GM12874 (cell line): ENCODE measurements at regions not wholly inside any gene's neighbourhood (a gene's known extent, or its start where the extent isn't known, plus 50 kb on each side); places are given as distances from the start of the nearest gene placed in this dataset.

ENCODE experiments used
- TF ChIP-seq, protein P1 (sequence below): IDR thresholded peaks from 2 replicates; pipeline ENCODE4 v1.5.1; 2011; ENCODE audit warnings: low read depth, mild to moderate bottlenecking, control low read depth, low read length, moderate library complexity; ENCODE audit not compliant: insufficient read depth

DNA sequence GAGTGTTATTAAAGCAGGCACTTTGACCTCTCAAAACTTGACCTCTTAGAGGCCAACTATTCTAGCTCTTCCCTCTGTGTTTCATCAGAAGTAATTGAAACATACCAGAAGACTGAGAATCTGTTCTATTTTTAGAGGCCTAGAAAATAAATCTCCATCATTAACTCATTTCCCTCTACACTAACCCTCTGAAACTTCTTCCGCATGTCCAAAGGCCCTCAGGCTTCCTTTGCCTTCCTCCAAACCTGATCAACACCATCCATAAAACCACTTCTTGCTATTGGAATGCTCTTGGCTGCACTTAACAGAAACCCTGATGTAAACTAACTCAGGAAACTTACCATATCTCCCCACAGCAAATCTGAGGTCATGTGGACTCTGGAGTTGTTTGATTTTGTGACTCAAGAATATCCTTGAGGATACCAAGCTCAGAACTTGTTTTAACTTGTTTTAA, 196.4 kb downstream of the RPAP3 start:
- TF ChIP-seq, protein P1, sequence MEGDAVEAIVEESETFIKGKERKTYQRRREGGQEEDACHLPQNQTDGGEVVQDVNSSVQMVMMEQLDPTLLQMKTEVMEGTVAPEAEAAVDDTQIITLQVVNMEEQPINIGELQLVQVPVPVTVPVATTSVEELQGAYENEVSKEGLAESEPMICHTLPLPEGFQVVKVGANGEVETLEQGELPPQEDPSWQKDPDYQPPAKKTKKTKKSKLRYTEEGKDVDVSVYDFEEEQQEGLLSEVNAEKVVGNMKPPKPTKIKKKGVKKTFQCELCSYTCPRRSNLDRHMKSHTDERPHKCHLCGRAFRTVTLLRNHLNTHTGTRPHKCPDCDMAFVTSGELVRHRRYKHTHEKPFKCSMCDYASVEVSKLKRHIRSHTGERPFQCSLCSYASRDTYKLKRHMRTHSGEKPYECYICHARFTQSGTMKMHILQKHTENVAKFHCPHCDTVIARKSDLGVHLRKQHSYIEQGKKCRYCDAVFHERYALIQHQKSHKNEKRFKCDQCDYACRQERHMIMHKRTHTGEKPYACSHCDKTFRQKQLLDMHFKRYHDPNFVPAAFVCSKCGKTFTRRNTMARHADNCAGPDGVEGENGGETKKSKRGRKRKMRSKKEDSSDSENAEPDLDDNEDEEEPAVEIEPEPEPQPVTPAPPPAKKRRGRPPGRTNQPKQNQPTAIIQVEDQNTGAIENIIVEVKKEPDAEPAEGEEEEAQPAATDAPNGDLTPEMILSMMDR: no peak

DNA sequence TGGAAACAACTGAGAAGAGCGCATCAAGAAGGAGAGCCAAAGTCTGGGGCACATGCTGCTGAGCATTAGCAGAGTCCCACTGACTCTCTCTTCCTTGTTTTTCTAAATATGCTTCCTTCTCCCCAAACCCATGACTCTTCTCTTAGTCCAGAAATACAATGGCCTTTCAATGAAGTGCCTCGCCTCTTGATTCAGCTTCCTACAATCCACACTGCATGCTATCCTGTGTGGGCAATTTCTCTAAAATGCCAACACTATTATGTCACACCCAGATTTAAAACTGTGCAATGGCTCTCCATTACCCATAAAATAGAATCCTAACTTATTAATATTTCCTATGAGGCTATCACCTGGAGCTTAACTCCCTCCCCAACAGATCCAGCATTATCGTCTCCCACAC, 198.6 kb downstream of the RPAP3 start:
- TF ChIP-seq, protein P1: no peak

DNA sequence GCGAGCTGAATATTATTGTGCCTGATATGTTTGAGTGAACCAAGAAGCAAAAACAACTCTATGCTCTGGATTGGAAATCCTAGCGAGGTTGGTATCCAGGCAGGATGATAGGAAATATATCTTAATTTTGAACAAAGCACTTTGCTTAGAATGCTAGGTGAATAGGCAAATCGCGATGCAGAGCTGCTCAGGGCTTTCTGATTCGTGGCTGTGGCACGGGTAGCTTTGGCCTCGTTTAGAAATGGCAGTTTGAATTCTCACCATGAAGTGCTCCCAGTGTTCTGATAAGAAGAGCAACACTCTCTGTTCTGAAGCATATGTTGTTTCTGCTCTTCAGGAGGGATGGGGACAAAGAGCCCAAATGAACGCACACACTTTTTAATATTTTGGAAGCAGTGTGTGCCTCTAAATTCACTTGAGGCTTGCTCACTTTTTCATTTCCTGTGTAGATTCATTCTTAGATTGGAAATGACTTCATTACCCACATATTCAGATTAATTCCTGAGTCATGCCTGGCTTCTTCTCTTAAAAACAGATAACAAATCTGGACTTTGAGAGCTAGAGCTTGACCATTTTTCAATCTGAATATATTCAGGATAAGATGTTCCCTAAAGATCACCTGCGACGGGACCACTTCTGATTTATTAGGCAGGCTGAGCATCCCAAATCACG, 200.9 kb downstream of the RPAP3 start:
- TF ChIP-seq, protein P1: no peak

DNA sequence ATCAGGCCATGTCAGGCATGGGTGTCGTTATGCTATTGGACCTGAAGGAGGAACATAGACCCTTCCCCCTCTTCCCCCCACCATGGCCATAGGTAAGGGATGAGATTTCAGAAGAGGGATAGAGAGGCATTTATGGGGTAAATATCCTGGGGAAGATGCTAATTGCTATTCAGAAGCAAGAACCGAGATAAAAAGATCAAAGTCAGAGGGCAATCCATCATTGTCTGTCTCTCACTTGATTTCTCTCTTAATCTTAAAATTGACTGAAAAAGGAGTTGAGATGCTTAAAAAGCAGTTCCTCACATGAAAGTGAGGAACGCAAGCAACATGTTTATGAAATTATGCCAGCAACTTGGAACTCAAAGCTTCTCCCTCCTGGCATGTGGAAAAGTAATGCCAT, 212.0 kb downstream of the RPAP3 start:
- TF ChIP-seq, protein P1: no peak

DNA sequence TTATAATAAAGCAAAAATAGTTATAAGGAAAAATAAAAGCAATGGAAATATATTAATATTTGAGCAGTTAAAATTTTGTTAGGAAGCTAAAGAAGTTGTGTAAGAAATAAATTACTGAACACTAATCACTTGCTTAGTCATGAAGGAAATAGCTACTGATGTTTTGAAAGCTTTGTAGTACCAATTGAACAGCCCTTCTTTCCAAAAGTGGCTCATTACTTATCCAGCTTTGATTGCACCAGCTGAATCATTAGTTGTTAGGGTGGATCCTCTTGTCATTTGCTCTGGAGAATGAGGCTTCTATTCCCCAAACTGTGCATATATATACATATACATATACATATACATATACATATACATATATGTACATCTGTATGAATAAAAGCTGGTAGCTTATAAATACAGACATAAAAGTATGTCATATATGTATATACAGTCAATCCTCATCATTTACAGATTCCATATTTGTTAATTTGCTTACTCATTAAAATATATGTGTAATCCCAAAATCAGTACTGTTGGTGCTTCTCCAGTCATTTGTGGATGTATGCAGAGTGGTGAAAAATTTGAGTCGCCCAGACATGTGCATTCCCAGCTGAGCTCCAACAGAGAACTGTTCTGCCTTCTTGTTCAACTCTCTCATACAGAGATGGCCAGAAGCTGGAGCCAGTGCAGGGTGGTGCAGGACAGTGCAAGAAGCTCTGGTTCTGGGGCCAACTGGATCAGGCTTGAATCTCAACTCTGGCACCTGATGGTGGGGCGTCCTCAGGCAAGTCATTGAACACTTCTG, 214.1 kb downstream of the RPAP3 start:
- TF ChIP-seq, protein P1: no peak

DNA sequence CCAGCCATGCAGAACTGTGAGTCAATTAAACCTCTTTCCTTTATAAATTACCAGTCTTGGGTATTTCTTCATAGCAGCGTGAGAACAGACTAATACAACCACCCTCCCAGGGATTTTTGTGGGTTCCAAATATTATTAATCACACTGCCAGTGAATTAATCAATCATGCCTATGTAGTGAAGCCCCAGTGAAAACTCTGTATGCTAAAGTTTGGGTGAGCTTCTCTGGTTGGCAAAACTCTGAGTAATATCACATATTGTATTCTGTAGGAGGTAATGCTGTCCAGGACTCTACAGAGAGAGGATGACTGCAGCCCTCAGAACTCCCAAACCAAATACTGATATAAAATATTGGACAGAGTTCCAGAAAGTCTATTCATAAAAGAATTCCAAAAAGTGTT, 216.9 kb downstream of the RPAP3 start:
- TF ChIP-seq, protein P1: no peak

DNA sequence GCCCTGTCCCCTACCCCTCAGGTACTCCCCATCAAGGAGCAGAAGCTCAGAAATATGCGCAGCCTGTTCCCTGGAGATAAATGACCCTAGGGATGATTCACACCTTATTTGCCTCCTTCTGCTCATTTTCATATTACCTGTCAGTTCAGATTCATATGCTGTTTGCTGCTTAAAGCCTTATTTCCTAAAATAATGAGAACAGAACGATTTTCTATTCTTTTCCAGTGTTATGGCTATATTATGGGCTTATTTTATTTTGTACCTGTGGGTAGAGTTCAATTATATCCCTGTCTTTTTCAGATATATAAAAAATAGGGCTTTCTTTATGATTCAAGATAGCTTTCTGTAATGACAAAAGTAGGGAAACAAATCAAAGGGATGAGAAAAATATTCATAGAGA, 224.8 kb downstream of the RPAP3 start:
- TF ChIP-seq, protein P1: no peak
